GM18861 (cell line): ENCODE measurements at regions not wholly inside any gene's neighbourhood (a gene's known extent, or its start where the extent isn't known, plus 50 kb on each side); places are given as distances from the start of the nearest gene placed in this dataset.
"Not testable (repeated sequence)": the region's sequence is repeated elsewhere in the genome, so short reads cannot be mapped to it uniquely, and the experiment has no call there.

Source experiments
- ATAC-seq: cut with Tn5 transposase; IDR thresholded peaks from one replicate; pipeline ENCODE4 v1.9.1; 2021; ENCODE audit not compliant: unreplicated experiment

- no peak for ATAC-seq
These were observed 94.0 kb downstream of the MYCN start for GRCh38 chr2:16034151-16034974.

- no peak for ATAC-seq
These were observed 92.6 kb downstream of the MYCN start for GRCh38 chr2:16033032-16033293.

- no peak for ATAC-seq
These were observed 92.1 kb downstream of the MYCN start for GRCh38 chr2:16032282-16033031.

GRCh38 chr2:16031848-16032159 lies 91.5 kb downstream of the MYCN start:
- ATAC-seq = no peak

DNA sequence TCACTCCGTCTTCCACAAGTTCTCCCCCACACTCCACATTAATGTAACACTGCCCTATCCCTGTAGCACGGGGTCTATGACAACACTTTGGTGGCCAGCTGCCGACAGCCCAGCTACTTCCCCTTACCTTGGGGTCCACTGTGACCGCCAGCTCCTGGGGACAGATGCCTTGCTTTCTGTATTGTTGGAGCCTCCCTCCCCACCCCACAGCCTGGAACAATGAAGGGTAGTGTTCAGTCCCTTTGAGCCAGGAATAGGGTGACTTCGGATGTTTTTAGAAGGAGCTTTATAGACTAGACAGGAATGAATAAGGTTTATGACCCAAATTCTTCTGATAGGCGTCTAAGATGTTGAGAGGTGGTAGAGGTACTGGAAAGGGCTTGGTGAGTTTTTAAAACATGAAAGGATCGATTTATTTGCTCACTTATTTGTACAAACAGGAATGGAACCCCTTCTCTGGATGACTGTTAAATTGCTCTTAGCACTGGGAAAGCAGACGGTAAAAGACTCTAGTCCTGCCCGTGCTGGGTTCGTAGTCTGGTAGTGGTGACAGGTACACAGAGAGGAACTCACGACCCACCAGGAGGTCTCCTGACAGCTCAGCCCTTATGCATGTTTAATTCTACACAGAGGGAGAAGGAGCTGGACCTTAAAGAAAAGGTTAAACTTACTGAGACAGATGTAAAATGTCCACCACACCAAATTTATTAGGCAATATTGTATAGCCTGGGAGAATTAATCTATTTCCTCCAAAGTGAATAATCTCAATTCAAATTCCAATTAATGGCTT lies 90.9 kb downstream of the MYCN start:
- no peak for ATAC-seq

DNA sequence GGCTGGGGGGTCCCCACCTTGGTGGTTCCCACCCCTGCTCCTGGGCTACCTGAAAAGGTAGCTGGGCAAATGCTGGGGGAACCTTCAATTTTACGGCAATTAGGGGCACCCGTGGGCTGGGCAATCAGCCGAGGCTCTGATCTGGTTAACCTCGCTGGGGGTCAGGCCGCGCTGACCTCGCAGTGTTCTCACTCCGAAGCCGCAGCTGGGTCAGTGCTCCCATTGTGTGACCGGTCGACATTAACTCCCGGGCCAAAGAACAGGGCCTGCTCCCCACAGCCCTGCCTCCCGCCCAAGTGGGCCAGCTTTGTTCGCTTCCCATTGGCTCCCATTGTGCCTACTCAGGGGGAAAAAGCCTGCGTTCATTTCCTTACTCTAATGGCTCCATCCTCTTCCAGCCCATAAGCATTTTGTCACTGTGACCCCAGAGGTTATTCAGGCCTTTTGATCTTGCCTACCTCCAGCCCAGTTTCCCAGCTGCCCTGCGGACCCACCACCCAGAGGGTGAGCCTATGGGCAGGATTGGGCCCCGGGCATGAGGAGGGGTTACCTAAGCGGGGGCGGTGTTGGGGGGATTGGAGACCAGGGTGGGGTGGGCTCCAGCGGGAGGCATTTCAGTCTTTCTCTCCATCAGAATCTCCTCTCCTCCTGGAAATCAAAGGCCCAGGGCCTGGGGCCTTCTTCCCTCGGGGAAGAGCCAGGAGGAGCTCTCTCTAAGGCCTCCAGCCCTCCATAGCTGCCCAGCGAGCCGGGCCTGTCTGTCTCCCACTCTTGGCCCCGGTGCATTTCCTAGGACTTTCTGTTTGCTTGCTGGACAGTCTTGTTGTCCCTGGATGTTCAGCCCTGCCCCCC lies 90.1 kb downstream of the MYCN start:
- ATAC-seq = no peak

DNA sequence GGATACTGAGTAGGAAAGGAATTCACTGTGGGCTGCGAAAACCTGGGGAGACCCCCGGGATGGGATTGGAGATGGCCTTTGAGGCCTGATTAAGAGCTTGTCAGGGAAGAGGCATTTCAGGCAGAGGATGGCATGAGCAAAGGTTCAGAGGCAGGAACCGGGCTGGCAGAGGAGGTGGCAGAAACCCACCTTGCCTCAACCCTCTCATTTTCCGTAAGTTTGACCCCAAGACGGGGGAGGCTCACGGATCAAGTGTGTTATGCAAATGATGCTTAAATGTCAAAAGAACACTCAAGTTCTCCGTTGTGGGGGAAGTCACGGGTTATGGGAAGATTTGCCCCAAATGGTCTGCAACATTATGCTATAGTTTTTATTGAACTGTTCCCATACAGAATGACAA lies 88.3 kb downstream of the MYCN start:
- no peak for ATAC-seq

GRCh38 chr2:16026816-16027501 lies 86.6 kb downstream of the MYCN start:
- ATAC-seq = no peak

DNA sequence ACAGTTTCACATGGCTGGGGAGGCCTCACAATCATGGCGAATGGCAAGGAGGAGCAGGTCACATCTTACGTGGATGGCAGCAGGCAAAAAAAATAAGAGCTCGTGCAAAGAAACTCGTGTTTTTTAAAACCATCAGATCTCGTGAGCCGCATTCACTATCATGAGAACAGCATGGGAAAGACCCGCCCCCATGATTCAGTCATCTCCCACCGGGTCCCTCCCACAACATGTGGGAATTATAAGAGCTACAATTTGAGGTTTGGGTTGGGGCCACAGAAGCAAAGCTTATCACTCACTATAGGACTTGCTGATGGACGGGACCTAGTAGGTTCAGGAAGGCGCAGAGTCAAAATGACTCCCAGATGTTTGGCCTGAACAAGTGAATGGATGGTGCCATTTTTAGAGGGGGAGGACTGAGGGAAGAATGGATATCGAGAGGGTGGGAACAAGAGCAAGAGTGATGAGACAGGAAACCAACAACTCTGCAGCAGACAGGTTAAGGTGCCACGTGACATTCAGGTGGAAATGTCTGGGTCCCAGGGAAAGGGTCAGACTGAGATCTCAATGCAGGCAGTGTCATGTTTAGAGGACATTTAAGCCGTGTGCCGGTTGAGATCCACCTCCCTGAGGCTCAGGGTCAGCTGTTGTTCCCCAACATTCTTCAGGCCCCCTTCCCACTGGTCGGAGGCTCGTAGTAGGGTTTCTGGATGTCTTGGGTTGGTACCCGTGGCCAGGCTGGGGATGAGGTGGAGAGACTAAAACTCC lies 85.7 kb downstream of the MYCN start:
- ATAC-seq = no peak

DNA sequence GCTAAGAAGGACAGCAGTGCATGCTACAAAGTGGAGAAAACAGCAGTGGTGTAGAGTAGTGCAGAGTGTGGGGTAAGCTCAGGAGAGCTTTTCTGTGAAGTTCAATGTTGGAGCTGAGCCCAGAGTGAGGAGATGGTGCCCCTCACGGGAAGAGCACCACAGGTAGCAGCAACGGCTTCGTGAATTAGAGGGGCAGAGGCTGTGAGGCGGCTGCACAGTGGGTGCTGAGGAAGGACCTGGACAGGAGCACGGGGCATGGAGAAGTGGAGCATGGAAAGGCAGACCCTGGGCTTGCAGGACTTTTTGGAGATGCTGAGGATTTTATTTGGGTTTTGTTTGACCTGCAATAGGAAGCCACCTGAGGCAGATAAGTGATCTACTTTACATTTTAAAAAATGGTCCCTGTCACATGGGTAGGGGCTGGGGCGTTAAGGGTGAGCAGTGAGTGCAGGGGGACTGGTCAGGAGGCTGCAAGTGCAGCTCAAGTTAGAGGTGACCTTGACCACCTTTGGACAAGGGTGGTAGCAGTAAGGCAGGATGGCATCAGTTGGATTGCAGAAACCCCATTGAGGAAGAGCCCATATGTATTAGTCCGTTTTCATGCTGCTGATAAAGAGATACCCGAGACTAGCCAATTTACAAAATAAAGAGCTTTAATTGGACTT lies 85.0 kb downstream of the MYCN start:
- ATAC-seq = no peak

GRCh38 chr2:16024628-16025027 lies 84.3 kb downstream of the MYCN start:
- not testable (repeated sequence) for ATAC-seq

DNA sequence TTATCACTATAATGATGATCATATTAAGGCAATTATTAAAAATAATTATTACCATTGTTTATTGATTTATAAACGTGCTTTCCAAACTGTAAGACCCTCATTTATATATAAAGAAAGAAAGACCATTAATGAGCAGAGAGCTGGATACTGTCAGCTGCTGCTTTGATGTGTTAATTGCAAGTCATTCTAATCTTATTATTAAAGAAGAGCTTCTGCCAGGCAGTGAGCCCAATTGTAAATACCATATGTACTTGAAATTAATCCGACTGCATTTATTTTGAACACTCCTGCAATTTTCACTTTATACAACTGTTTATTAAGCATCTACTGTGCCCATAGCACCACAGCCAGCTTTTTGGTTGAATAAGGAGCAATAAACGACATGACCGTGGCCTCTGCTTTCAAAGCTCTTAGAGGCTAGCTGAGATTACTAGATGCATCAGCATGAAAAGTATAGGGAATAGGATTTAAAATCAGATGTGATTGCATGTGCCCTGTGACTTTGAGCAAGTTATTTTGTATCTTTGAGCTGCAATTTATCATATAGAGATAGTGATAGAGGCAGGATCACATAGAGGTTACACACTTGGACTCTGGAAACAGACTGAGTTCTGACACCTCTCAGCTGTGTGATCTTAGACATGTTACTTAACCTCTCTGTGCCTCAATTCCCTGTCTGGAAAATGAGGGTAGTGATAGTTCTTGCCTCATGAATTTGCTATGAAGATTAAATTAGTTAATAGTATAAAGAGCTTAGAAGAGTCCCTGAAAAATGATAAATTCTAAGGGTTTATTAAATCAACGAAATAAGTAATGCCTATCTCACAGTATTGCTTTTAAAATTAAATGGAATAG lies 83.4 kb downstream of the MYCN start:
- ATAC-seq = no peak

GRCh38 chr2:16022548-16023240 lies 82.3 kb downstream of the MYCN start:
- no peak for ATAC-seq

DNA sequence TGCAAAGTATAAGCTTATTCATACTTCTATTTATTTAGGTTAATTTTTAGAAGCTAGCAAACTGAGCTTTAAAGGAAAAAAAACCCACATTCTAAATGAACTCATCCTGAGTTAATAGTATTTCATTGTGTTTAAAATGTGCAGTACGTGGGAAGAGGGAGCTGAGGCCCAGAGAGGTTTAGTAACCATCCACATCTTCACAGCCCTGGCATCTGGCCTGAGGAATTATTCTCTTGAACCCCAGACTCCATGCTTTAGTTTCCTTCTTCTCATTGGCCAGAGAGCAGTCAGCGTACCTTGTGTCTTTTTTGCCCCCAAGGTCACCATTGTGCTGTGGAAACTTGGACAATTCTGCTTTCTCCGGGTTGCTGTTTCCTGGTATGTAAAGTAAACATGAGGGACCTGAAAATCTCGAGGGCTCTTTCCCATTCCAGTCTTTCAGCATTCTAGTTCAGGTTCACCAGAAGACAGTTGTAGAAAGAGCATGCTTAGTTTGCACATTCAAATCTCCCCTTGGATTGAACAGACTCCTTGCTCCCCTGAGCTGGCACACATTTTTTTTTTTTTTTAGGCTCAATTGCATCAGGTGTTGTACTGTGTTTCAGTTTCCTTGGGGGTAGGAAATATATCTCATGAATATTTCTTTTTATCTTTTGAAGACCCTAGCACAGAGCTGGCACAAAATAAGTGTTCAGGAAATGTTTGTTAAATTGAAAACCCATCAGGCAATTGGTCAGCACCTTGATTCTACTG lies 81.4 kb downstream of the MYCN start:
- no peak for ATAC-seq

- ATAC-seq = no peak
These were observed 80.1 kb downstream of the MYCN start for GRCh38 chr2:16020389-16021008.

- ATAC-seq = no peak
These were observed 79.4 kb downstream of the MYCN start for GRCh38 chr2:16019617-16020351.
